ENCODE measurements at regions not wholly inside any gene's neighbourhood (a gene's known extent, or its start where the extent isn't known, plus 50 kb on each side); places are given as distances from the start of the nearest gene placed in this dataset.
"Not testable (repeated sequence)": the region's sequence is repeated elsewhere in the genome, so short reads cannot be mapped to it uniquely, and the experiment has no call there.

DNA sequence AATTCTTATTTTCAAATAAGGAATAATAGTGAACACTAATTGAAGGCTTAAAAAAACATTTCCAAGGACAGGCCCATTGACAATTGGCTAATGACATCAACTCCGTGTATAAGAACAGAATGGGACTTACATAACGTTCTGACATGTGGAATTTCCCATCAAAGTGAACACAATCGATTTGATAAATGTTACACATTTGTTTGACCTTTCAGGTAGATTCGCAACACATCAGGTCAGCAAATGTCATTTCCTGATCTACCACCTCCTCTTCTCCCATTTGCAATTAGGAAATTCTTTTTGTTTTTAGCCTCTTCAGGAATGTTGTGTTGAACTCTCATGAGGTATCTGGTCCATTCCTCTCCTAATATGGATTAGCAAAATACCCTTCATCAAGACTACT is 292.9 kb upstream of the SLC14A2 start:
- no peak for DNase-seq

GRCh38 chr18:45324101-45324494 is 291.2 kb upstream of the SLC14A2 start:
- no peak for DNase-seq

GRCh38 chr18:45324495-45325113 is 290.7 kb upstream of the SLC14A2 start:
- peak; percentile 97 for DNase-seq

GRCh38 chr18:45325778-45326177 is 289.5 kb upstream of the SLC14A2 start:
- peak; percentile 39 for DNase-seq

- no peak for DNase-seq
These were observed 288.8 kb upstream of the SLC14A2 start for GRCh38 chr18:45326505-45326904.

GRCh38 chr18:45328296-45328695 is 287.0 kb upstream of the SLC14A2 start:
- no peak for DNase-seq

DNA sequence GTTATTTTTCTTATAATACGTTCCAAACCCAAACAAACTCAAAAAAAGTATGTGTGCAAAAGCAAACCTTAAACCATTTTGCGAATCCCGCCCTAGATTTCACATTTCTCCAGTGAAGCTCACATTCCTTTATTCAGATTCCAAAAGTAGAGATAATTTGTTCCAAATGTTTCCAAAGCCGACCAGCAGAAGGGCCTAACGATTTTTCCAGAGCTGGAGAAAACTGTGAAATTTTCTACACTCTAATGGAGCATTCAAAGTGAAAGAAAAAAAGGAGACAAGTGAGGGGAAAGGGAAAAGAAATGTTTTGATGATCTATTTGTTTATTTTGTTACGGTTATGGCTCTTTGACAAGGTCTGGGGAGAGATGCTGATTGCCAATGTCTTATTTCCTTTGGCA is 286.5 kb upstream of the SLC14A2 start:
- no peak for DNase-seq

DNA sequence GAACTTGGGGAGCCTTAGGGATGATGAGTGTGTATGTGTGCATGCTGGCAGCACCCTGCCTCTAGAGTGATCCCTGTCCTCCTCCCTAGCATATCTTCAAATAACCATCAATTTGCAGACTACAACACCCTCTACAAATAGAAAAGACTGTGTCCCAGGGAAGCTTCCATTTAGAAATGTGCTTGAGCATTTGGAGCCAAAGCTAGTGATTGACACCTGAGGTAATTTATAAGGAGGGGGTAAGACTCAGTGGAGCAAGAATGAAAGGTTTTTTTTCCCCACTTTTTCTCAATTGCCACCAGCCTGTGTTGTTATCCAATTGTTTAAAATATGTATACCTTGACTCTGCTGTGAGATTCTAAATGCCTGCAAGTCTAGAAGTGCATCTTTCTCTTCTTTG is 286.0 kb upstream of the SLC14A2 start:
- DNase-seq: no peak

GRCh38 chr18:45330170-45330594 is 285.1 kb upstream of the SLC14A2 start:
- no peak for DNase-seq

DNA sequence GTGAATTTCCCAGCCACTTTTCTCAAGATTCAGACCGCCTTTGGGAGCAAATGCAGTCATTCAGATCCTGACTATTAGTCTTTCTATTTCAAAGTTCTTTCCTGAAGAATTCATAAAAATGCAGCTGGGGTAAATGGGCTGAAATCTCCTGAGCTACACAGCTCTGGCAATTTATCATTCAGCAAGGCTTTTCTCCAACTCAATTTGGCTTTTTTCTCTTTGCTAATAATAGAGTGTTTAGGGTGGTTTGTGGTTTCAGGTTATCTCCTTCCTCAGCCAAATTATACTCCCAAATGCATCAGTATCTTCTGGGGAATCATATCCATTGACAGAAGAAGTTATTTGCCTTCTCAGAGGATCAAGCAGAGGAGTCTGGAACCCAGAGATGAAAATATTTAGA is 282.4 kb upstream of the SLC14A2 start:
- no peak for DNase-seq

- DNase-seq: no peak
These were observed 281.1 kb upstream of the SLC14A2 start for GRCh38 chr18:45334191-45334590.

- DNase-seq: peak; percentile 27
These were observed 279.8 kb upstream of the SLC14A2 start for GRCh38 chr18:45335282-45336043.

- DNase-seq: no peak
These were observed 278.8 kb upstream of the SLC14A2 start for GRCh38 chr18:45336448-45336847.

DNA sequence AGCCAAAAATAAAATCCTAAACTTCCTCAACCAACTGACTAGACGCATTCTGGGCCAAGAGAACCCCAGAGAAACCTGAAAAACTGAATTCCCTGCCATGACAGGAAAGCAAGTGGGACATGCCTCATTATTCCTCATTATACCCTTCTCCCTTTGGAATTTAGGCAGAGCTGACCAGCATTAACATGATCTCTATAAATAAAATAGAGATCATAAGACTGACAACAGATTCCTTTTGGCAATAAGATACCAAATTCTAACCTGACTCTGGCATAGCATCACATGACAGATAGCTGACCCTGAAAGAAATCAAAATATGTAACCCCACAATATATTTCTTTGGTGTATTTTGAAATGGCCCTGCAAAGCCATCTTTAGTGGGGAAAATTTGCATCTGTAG is 277.8 kb upstream of the SLC14A2 start:
- DNase-seq: no peak

GRCh38 chr18:45339810-45340550 is 275.3 kb upstream of the SLC14A2 start:
- DNase-seq: peak; percentile 25

- no peak for DNase-seq
These were observed 274.4 kb upstream of the SLC14A2 start for GRCh38 chr18:45340884-45341283.

DNA sequence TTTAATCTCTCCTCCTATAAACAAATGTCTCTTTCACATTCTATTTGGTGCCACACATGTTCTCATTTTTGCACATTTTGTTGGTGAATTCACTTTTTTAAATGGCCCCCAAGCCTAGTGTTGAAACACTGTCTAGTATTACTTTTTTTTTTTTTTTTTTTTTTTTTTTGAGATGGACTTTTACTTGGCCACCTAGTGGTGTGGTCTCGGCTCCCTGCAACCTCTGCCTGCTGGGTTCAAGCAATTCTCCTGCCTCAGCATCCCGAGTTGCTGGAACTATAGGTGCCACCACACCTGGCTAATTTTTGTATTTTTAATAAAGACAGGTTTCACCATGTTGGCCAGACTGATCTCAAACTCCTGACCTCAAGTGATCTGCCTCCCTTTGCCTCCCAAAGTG is 273.8 kb upstream of the SLC14A2 start:
- DNase-seq: no peak

- DNase-seq: no peak
These were observed 273.1 kb upstream of the SLC14A2 start for GRCh38 chr18:45342166-45342565.

GRCh38 chr18:45342653-45343052 is 272.6 kb upstream of the SLC14A2 start:
- no peak for DNase-seq

GRCh38 chr18:45343365-45343764 is 271.9 kb upstream of the SLC14A2 start:
- DNase-seq: no peak

GRCh38 chr18:45344680-45345079 is 270.6 kb upstream of the SLC14A2 start:
- DNase-seq: not testable (repeated sequence)

DNA sequence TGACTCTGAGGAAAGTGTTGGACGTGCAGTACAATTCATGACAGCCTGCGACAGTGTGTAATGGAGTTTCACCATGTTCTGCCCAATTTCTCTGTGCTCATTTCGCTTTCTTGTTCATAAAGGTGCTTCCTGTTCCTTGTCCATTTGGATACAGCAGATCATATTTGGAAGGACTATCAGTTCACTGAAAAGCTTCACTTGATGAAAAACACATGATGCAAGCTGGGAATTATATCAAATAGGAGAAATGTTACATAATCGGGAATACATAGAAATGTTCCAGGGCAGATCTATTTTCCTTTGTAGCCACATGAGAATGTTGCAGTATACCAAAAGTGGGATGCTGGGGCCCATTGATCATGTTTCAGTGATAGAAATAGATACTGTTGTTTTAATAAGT is 266.3 kb upstream of the SLC14A2 start:
- no peak for DNase-seq

- DNase-seq: no peak
These were observed 265.8 kb upstream of the SLC14A2 start for GRCh38 chr18:45349467-45349866.

Measured in NCI-H69 (cell line).